ENCODE measurements at regions not wholly inside any gene's neighbourhood (a gene's known extent, or its start where the extent isn't known, plus 50 kb on each side); places are given as distances from the start of the nearest gene placed in this dataset.

DNA sequence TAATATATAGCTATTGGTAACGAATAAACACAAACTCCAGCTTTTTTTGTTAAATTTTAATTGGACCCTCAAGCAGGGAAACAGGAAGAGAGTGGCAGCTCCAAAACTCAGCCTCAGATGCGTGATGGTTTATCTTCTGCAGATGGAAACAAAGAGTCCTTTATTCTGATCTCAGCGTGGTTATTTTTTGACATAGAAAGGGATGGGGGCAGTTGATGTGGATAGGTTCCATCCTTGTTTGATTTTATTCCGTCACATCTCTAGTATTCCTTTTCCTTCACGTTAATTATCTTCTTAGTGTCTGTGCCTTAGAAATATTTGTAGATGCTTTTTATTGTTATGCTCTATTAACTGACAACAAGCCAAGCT, 447.6 kb upstream of the SEL1L start:
- FAIRE-seq, result no peak
- TF ChIP-seq POLR2AphosphoS5 (IDR thresholded peaks at IDR 0.05; ENCODE audit: low read depth, low read length) (no peak), SPI1 (IDR thresholded peaks at IDR 0.05; ENCODE audit: low read depth, low read length) (no peak), POLR2A (IDR thresholded peaks at IDR 0.05; ENCODE audit: low read depth, low read length) (no peak), POU2F2 (IDR thresholded peaks at IDR 0.05; ENCODE audit: low read depth, low read length) (no peak), TAF1 (IDR thresholded peaks at IDR 0.05; ENCODE audit: low read depth, low read length) (no peak), PAX5 (IDR thresholded peaks at IDR 0.05; ENCODE audit: insufficient read depth, low read length, severe bottlenecking) (no peak)
- no peak for DNase-seq (ENCODE audit: insufficient read length, low spot score)

DNA sequence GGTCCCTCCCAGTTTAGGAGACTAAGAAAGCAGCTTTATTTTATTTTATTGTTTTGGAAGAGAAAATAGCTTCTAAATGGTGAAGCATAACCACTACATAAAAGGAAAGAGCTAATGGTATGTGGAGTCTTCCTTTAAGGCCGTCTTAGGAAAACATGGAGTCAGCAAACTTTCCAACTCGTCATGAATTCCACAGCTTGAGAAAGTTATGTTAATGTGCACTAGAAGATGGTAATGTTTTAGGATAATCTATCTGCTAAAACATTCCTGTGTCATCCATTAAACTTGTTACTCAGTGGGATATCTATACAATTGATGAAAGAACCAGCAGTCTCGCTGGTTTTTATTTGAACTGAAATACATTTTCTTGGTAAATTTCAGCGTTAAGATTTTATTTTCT, 448.4 kb upstream of the SEL1L start:
- FAIRE-seq (no peak), DNase-seq (ENCODE audit: insufficient read length, low spot score) (no peak)
- TF ChIP-seq TAF1 (IDR thresholded peaks at IDR 0.05; ENCODE audit: low read depth, low read length) (no peak), POLR2AphosphoS5 (IDR thresholded peaks at IDR 0.05; ENCODE audit: low read depth, low read length) (no peak), SPI1 (IDR thresholded peaks at IDR 0.05; ENCODE audit: low read depth, low read length) (no peak), POLR2A (IDR thresholded peaks at IDR 0.05; ENCODE audit: low read depth, low read length) (no peak), POU2F2 (IDR thresholded peaks at IDR 0.05; ENCODE audit: low read depth, low read length) (no peak), PAX5 (IDR thresholded peaks at IDR 0.05; ENCODE audit: insufficient read depth, low read length, severe bottlenecking) (no peak)

DNA sequence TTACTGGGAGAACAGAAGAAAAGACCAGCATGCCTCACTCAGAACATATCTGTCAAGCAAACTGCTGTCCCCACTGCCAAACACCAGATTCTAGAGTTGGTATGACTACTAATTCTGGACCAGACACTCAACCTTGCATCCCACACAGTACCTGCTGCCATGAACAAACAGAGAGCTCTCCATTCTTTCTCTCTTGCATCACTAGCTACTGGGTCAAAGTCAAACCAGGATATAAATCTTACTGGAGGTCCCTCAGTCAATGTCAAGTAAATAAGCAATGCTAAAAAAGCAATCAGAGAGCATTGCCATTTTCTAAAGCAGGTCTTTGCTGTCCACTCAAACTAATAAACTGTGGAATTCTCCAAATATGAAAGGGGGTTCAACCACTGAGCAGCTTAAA, 452.4 kb upstream of the SEL1L start:
- no peak for FAIRE-seq
- no peak for TF ChIP-seq POLR2A (IDR thresholded peaks at IDR 0.05; ENCODE audit: low read depth, low read length)
- TF ChIP-seq POU2F2 (IDR thresholded peaks at IDR 0.05; ENCODE audit: low read depth, low read length), result no peak
- TF ChIP-seq SPI1 (IDR thresholded peaks at IDR 0.05; ENCODE audit: low read depth, low read length), result no peak
- TF ChIP-seq POLR2AphosphoS5 (IDR thresholded peaks at IDR 0.05; ENCODE audit: low read depth, low read length), result no peak
- TF ChIP-seq PAX5 (IDR thresholded peaks at IDR 0.05; ENCODE audit: insufficient read depth, low read length, severe bottlenecking), result no peak
- TF ChIP-seq TAF1 (IDR thresholded peaks at IDR 0.05; ENCODE audit: low read depth, low read length), result no peak
- no peak for DNase-seq (ENCODE audit: insufficient read length, low spot score)

DNA sequence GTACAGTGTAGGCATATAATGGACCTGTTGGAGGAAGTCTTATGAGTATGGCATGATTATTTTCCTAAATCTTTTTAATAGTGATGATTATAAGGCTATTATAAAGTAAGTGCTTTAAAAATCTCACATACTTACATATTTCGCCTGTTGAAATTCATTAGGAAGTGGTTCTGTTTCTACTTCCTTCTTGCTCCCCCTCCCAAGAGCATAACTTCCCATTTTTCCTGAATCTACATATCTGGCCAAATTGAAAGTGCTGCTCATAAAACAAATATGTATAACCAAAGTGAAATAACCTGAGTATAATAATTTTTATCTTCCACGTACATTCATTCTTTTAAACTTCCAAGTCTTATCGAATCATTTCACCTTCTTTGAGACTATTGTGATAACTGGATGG, 455.6 kb upstream of the SEL1L start:
- no peak for TF ChIP-seq POU2F2 (IDR thresholded peaks at IDR 0.05; ENCODE audit: low read depth, low read length)
- no peak for TF ChIP-seq TAF1 (IDR thresholded peaks at IDR 0.05; ENCODE audit: low read depth, low read length)
- DNase-seq (ENCODE audit: insufficient read length, low spot score) (no peak), FAIRE-seq (no peak)

DNA sequence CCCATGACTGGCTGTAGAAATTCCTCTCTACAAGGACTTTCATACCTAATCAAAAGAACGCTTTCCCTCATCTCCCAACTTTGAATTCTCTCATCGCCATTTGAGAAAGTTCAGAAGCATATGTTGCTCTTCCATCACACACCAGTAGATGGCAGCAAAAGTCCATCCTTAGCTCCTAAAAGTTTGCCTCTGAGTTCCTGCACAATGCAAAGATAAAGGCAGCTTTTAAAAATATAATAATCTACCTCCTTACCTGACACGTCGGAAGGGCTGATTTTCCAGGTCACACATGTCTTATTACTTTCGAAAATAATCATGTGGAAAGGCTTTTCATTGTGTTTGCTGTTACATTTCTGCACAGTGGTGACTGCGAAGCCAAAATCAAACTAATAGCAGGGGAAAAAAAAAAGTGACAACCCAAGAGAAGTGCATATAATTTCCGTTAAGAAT, 456.7 kb upstream of the SEL1L start:
- FAIRE-seq, result peak; percentile 47
- peak; percentile 4 for DNase-seq (ENCODE audit: insufficient read length, low spot score)
- TF ChIP-seq TAF1 (IDR thresholded peaks at IDR 0.05; ENCODE audit: low read depth, low read length), result no peak
- no peak for TF ChIP-seq POLR2A (IDR thresholded peaks at IDR 0.05; ENCODE audit: low read depth, low read length)
- TF ChIP-seq SPI1 (IDR thresholded peaks at IDR 0.05; ENCODE audit: low read depth, low read length), result no peak
- no peak for TF ChIP-seq PAX5 (IDR thresholded peaks at IDR 0.05; ENCODE audit: insufficient read depth, low read length, severe bottlenecking)
- no peak for TF ChIP-seq POU2F2 (IDR thresholded peaks at IDR 0.05; ENCODE audit: low read depth, low read length)
- no peak for TF ChIP-seq POLR2AphosphoS5 (IDR thresholded peaks at IDR 0.05; ENCODE audit: low read depth, low read length)

DNA sequence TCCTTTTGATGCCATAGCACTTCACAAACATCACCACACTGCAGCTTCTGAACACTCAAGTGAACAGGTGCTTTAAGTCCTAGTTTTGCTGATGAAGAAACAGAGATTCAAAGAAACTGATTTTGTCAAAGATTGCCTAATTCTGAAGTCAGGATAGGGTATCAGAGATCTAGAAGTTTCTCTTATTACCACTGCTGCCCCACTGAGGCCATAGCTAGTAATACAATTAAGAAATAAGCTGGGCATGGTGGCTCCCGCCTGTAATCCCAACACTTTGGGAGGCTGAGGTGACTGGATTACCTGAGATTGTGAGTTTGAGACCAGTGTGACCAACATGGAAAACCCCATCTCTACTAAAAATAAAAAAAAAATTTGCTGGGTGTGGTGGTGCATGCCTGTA, 458.3 kb upstream of the SEL1L start:
- no peak for TF ChIP-seq TAF1 (IDR thresholded peaks at IDR 0.05; ENCODE audit: low read depth, low read length)
- TF ChIP-seq POLR2AphosphoS5 (IDR thresholded peaks at IDR 0.05; ENCODE audit: low read depth, low read length), result no peak
- TF ChIP-seq POU2F2 (IDR thresholded peaks at IDR 0.05; ENCODE audit: low read depth, low read length), result no peak
- TF ChIP-seq PAX5 (IDR thresholded peaks at IDR 0.05; ENCODE audit: insufficient read depth, low read length, severe bottlenecking), result no peak
- TF ChIP-seq SPI1 (IDR thresholded peaks at IDR 0.05; ENCODE audit: low read depth, low read length), result no peak
- no peak for TF ChIP-seq POLR2A (IDR thresholded peaks at IDR 0.05; ENCODE audit: low read depth, low read length)
- DNase-seq (ENCODE audit: insufficient read length, low spot score) (no peak), FAIRE-seq (no peak)

DNA sequence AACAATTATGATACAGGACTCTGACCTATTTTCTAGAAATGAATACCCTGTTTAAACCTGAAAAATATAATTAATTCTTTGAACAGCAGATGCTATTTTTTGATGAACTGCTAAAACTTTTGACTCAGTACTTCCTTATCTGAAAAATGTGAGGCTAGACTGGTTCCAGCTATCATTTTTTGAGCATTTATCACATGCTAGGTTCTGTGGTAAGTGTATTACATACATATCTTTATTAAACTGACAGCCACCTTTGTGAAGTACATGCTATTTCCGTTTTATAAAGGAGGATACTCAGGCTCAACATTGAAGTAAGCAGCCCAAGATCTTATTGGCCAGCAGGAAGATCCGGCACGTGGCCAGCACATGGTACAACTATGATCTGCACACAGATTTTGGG, 459.8 kb upstream of the SEL1L start:
- TF ChIP-seq POU2F2 (IDR thresholded peaks at IDR 0.05; ENCODE audit: low read depth, low read length), result no peak
- no peak for TF ChIP-seq SPI1 (IDR thresholded peaks at IDR 0.05; ENCODE audit: low read depth, low read length)
- TF ChIP-seq PAX5 (IDR thresholded peaks at IDR 0.05; ENCODE audit: insufficient read depth, low read length, severe bottlenecking), result no peak
- TF ChIP-seq POLR2AphosphoS5 (IDR thresholded peaks at IDR 0.05; ENCODE audit: low read depth, low read length), result no peak
- no peak for TF ChIP-seq TAF1 (IDR thresholded peaks at IDR 0.05; ENCODE audit: low read depth, low read length)
- TF ChIP-seq POLR2A (IDR thresholded peaks at IDR 0.05; ENCODE audit: low read depth, low read length), result no peak
- no peak for FAIRE-seq

DNA sequence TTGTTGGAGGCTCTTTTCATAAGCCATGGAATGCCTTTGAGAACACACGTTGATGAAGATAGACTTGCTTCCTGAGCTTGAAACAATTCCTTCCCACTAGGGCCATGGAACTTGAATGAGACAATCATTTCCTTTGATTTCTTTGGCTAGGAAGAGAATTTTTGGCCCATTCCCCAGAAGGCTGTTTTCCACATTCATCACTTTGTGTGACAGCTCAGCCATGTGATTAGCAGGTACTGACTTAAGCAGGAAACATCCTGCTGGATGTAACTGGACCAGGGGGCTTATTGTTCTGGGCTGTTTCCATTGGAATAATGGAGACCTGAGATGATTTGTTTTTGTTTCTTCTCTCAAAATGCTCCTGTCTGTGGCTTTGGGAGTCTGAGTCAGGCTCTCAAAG, 469.8 kb upstream of the SEL1L start:
- no peak for FAIRE-seq
- no peak for TF ChIP-seq SPI1 (IDR thresholded peaks at IDR 0.05; ENCODE audit: low read depth, low read length)
- no peak for TF ChIP-seq POLR2A (IDR thresholded peaks at IDR 0.05; ENCODE audit: low read depth, low read length)
- TF ChIP-seq POLR2AphosphoS5 (IDR thresholded peaks at IDR 0.05; ENCODE audit: low read depth, low read length), result no peak
- no peak for TF ChIP-seq POU2F2 (IDR thresholded peaks at IDR 0.05; ENCODE audit: low read depth, low read length)
- no peak for TF ChIP-seq TAF1 (IDR thresholded peaks at IDR 0.05; ENCODE audit: low read depth, low read length)
- no peak for TF ChIP-seq PAX5 (IDR thresholded peaks at IDR 0.05; ENCODE audit: insufficient read depth, low read length, severe bottlenecking)
- no peak for DNase-seq (ENCODE audit: insufficient read length, low spot score)

More for the DNA sequence above, 459.8 kb upstream of the SEL1L start:
- DNase-seq (ENCODE audit: insufficient read length, low spot score), result no peak

DNA sequence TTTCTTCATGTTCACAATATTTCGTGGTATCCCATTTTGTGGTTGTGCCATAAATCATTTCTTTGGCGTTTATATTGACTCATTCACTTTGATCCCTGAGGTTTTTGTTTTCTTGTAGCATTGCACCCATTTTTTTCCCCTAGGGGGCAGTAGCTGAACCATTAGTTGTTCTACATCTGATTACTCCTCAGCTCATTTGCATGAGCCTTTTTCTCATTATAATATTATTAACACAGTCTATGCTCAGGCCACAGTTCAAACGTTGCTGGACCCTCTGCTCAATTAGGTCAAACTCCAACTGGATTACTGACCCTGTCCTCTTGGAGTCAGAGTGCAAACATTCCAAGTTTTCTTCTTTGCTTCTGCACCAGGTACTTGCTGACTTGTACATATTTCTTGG, 475.4 kb upstream of the SEL1L start:
- no peak for DNase-seq (ENCODE audit: insufficient read length, low spot score)

DNA sequence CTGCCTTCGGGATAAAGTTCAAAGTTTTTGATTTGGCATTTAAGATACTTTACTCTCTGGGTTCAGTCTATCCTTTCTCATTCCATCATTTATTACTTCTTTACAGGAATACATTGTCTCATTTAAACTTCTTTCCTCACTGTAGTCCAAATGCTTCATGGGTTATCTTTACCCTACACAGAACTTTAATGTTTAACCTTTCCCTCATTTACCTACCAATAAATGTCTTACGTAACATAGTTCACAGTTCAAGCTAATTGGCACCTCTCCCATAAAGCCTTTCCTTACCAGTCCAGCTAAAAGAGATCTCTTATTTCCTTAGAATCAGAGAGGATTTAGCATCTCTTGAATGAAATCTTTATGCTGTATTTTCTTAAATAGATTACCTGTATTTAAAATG, 476.3 kb upstream of the SEL1L start:
- FAIRE-seq (no peak), DNase-seq (ENCODE audit: insufficient read length, low spot score) (no peak)
- no peak for TF ChIP-seq POLR2A (IDR thresholded peaks at IDR 0.05; ENCODE audit: low read depth, low read length)
- no peak for TF ChIP-seq SPI1 (IDR thresholded peaks at IDR 0.05; ENCODE audit: low read depth, low read length)
- TF ChIP-seq POLR2AphosphoS5 (IDR thresholded peaks at IDR 0.05; ENCODE audit: low read depth, low read length), result no peak
- no peak for TF ChIP-seq PAX5 (IDR thresholded peaks at IDR 0.05; ENCODE audit: insufficient read depth, low read length, severe bottlenecking)
- no peak for TF ChIP-seq TAF1 (IDR thresholded peaks at IDR 0.05; ENCODE audit: low read depth, low read length)
- TF ChIP-seq POU2F2 (IDR thresholded peaks at IDR 0.05; ENCODE audit: low read depth, low read length), result no peak

More for the DNA sequence above, 475.4 kb upstream of the SEL1L start:
- no peak for FAIRE-seq
- TF ChIP-seq POLR2A (IDR thresholded peaks at IDR 0.05; ENCODE audit: low read depth, low read length), result no peak
- TF ChIP-seq POU2F2 (IDR thresholded peaks at IDR 0.05; ENCODE audit: low read depth, low read length), result no peak
- no peak for TF ChIP-seq TAF1 (IDR thresholded peaks at IDR 0.05; ENCODE audit: low read depth, low read length)
- no peak for TF ChIP-seq POLR2AphosphoS5 (IDR thresholded peaks at IDR 0.05; ENCODE audit: low read depth, low read length)
- no peak for TF ChIP-seq SPI1 (IDR thresholded peaks at IDR 0.05; ENCODE audit: low read depth, low read length)
- no peak for TF ChIP-seq PAX5 (IDR thresholded peaks at IDR 0.05; ENCODE audit: insufficient read depth, low read length, severe bottlenecking)

All from GM12891 (cell line).